ENCODE measurements at regions not wholly inside any gene's neighbourhood (a gene's known extent, or its start where the extent isn't known, plus 50 kb on each side); places are given as distances from the start of the nearest gene placed in this dataset.

- Histone ChIP-seq H3K27ac (ENCODE audit: low read depth, low read length, poor library complexity, severe bottlenecking) (no peak overlapping the region), H3K36me3 (ENCODE audit: insufficient read depth, low read length, poor library complexity, severe bottlenecking) (no peaks in the 10 kb centered on the region), H3K4me1 (ENCODE audit: insufficient read depth, low read length, poor library complexity, severe bottlenecking) (no peaks in the 10 kb centered on the region), H3K27me3 (replicated peaks; ENCODE audit: insufficient read depth, low read depth, low read length, poor library complexity) (no peaks in the 10 kb centered on the region), H3K9me3 (ENCODE audit: low read depth, low read length, poor library complexity, severe bottlenecking) (no peaks in the 10 kb centered on the region), H3K4me3 (ENCODE audit: low read depth, low read length, poor library complexity, severe bottlenecking) (no peak overlapping the region)
- no peak for DNase-seq (ENCODE audit: low spot score)
- ChIA-PET CTCF (no interaction called here), POLR2A (ENCODE audit: low non-redundant PET) (no interaction called here)
- BruUV-seq (replicated peaks): no TSS peak
- intact Hi-C loops (cut with micrococcal nuclease; ENCODE audit: unreplicated experiment): no loop called here
- TF ChIP-seq EZH2 (IDR thresholded peaks at IDR 0.05; ENCODE audit: borderline replicate concordance, low read depth, low read length, poor library complexity, severe bottlenecking): no peak
- no peak for TF ChIP-seq CTCF (conservative IDR thresholded peaks at IDR 0.05; ENCODE audit: low read depth, low read length)
Measured at GRCh38 chr19:30077851-30078355, 135.9 kb downstream of the URI1 start.

GRCh38 chr19:30078381-30078910 lies 136.4 kb downstream of the URI1 start:
- POLR2A ChIA-PET (ENCODE audit: low non-redundant PET): no interaction called here
- BruUV-seq (replicated peaks): no TSS peak
- H3K36me3 ChIP-seq (ENCODE audit: insufficient read depth, low read length, poor library complexity, severe bottlenecking): no peaks in the 10 kb centered on the region
- intact Hi-C loops (cut with micrococcal nuclease; ENCODE audit: unreplicated experiment): no loop called here
- H3K4me1 ChIP-seq (ENCODE audit: insufficient read depth, low read length, poor library complexity, severe bottlenecking): no peaks in the 10 kb centered on the region
- CTCF ChIA-PET: no interaction called here
- H3K9me3 ChIP-seq (ENCODE audit: low read depth, low read length, poor library complexity, severe bottlenecking): no peaks in the 10 kb centered on the region
- TF ChIP-seq CTCF (conservative IDR thresholded peaks at IDR 0.05; ENCODE audit: low read depth, low read length): no peak
- TF ChIP-seq EZH2 (IDR thresholded peaks at IDR 0.05; ENCODE audit: borderline replicate concordance, low read depth, low read length, poor library complexity, severe bottlenecking): no peak
- H3K27me3 ChIP-seq (replicated peaks; ENCODE audit: insufficient read depth, low read depth, low read length, poor library complexity): no peaks in the 10 kb centered on the region
- DNase-seq (ENCODE audit: low spot score): no peak
- no peak overlapping the region for H3K27ac ChIP-seq (ENCODE audit: low read depth, low read length, poor library complexity, severe bottlenecking)
- H3K4me3 ChIP-seq (ENCODE audit: low read depth, low read length, poor library complexity, severe bottlenecking): no peak overlapping the region

- Histone ChIP-seq H3K27ac (ENCODE audit: low read depth, low read length, poor library complexity, severe bottlenecking) (no peak overlapping the region), H3K4me3 (ENCODE audit: low read depth, low read length, poor library complexity, severe bottlenecking) (no peak overlapping the region), H3K4me1 (ENCODE audit: insufficient read depth, low read length, poor library complexity, severe bottlenecking) (no peaks in the 10 kb centered on the region), H3K9me3 (ENCODE audit: low read depth, low read length, poor library complexity, severe bottlenecking) (no peaks in the 10 kb centered on the region), H3K36me3 (ENCODE audit: insufficient read depth, low read length, poor library complexity, severe bottlenecking) (no peaks in the 10 kb centered on the region), H3K27me3 (replicated peaks; ENCODE audit: insufficient read depth, low read depth, low read length, poor library complexity) (no peaks in the 10 kb centered on the region)
- BruUV-seq (replicated peaks): no TSS peak
- ChIA-PET CTCF (no interaction called here), POLR2A (ENCODE audit: low non-redundant PET) (no interaction called here)
- TF ChIP-seq CTCF (conservative IDR thresholded peaks at IDR 0.05; ENCODE audit: low read depth, low read length) (no peak), EZH2 (IDR thresholded peaks at IDR 0.05; ENCODE audit: borderline replicate concordance, low read depth, low read length, poor library complexity, severe bottlenecking) (no peak)
- intact Hi-C loops (cut with micrococcal nuclease; ENCODE audit: unreplicated experiment): no loop called here
- no peak for DNase-seq (ENCODE audit: low spot score)
Measured at GRCh38 chr19:30079200-30079599, 137.2 kb downstream of the URI1 start.
